Glutamatergic neuron (in vitro differentiated cells): ENCODE measurements at regions not wholly inside any gene's neighbourhood (a gene's known extent, or its start where the extent isn't known, plus 50 kb on each side); places are given as distances from the start of the nearest gene placed in this dataset.
A peak's percentile ranks its signal among the peaks of the same experiment; 100 is the strongest.

ENCODE experiments used
- DNase-seq: peaks from one replicate; pipeline ENCODE4 v3.0.0; 2022
- H3K27ac Mint-ChIP-seq: one replicate; pipeline ENCODE4 v1.8.0; 2020; ENCODE audit warnings: mild to moderate bottlenecking, mixed read lengths, inconsistent platforms; ENCODE audit not compliant: unreplicated experiment
- H3K27me3 Mint-ChIP-seq: one replicate; pipeline ENCODE4 v1.8.0; 2020; ENCODE audit warnings: mild to moderate bottlenecking, moderate library complexity, mixed read lengths, inconsistent platforms; ENCODE audit not compliant: unreplicated experiment
- H3K36me3 Mint-ChIP-seq: one replicate; pipeline ENCODE4 v1.8.0; 2020; ENCODE audit warnings: mild to moderate bottlenecking, mixed read lengths, inconsistent platforms; ENCODE audit not compliant: unreplicated experiment
- H3K4me1 Mint-ChIP-seq: one replicate; pipeline ENCODE4 v1.8.0; 2020; ENCODE audit warnings: mild to moderate bottlenecking, low read depth, mixed read lengths, inconsistent platforms; ENCODE audit not compliant: unreplicated experiment
- H3K4me3 Mint-ChIP-seq: one replicate; pipeline ENCODE4 v1.8.0; 2020; ENCODE audit warnings: mild to moderate bottlenecking, mixed read lengths, inconsistent platforms; ENCODE audit not compliant: unreplicated experiment
- H3K9me3 Mint-ChIP-seq: one replicate; pipeline ENCODE4 v1.8.0; 2020; ENCODE audit warnings: mild to moderate bottlenecking, moderate library complexity, mixed read lengths, inconsistent platforms; ENCODE audit not compliant: unreplicated experiment
- CTCF ChIP-seq: fragments of 200-600 bp; sonication (generic); IDR thresholded peaks from one replicate; pipeline ENCODE4 v1.5.0; 2021; ENCODE audit not compliant: partially characterized antibody, unreplicated experiment

GRCh38 chr9:600006-600405 is 241.5 kb upstream of the DMRT1 start:
- no peak overlapping the region for H3K4me3 Mint-ChIP-seq
- H3K36me3 Mint-ChIP-seq: peaks cover 14% of the 10 kb centered on the region
- H3K4me1 Mint-ChIP-seq: no peaks in the 10 kb centered on the region
- no peak for DNase-seq
- H3K27me3 Mint-ChIP-seq: no peaks in the 10 kb centered on the region
- no peaks in the 10 kb centered on the region for H3K9me3 Mint-ChIP-seq
- no peak for TF ChIP-seq CTCF
- H3K27ac Mint-ChIP-seq: no peak overlapping the region

DNA sequence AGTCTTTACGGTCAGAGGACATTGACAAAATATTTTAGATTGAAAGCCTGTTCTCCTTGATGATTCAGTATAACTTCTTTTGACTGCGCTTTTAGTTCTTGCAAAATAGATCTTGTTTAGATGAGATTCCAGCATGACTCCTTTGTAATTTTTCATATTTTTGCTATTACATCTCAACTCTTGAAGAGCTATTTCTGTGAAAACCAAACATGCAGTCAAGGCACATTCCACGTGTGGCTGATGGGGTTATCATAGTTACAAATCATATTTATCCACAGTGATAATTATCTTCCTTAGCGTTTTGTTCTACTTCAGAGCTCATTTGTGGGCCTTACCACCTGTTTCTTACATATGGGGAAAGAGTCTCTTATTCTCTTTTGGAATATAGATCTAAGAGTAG is 238.8 kb upstream of the DMRT1 start:
- H3K27ac Mint-ChIP-seq: no peak overlapping the region
- H3K9me3 Mint-ChIP-seq: no peaks in the 10 kb centered on the region
- H3K4me3 Mint-ChIP-seq: no peak overlapping the region
- peaks cover 14% of the 10 kb centered on the region for H3K36me3 Mint-ChIP-seq
- no peaks in the 10 kb centered on the region for H3K4me1 Mint-ChIP-seq
- H3K27me3 Mint-ChIP-seq: no peaks in the 10 kb centered on the region
- DNase-seq: no peak
- no peak for TF ChIP-seq CTCF

GRCh38 chr9:603126-603525 is 238.4 kb upstream of the DMRT1 start:
- H3K9me3 Mint-ChIP-seq: no peaks in the 10 kb centered on the region
- no peak overlapping the region for H3K27ac Mint-ChIP-seq
- no peak for DNase-seq
- no peak overlapping the region for H3K4me3 Mint-ChIP-seq
- no peaks in the 10 kb centered on the region for H3K27me3 Mint-ChIP-seq
- TF ChIP-seq CTCF: no peak
- no peaks in the 10 kb centered on the region for H3K4me1 Mint-ChIP-seq
- H3K36me3 Mint-ChIP-seq: peaks cover 14% of the 10 kb centered on the region

GRCh38 chr9:607417-607816 is 234.1 kb upstream of the DMRT1 start:
- Mint-ChIP-seq H3K36me3 (peaks cover 10% of the 10 kb centered on the region), H3K27me3 (no peaks in the 10 kb centered on the region), H3K27ac (no peak overlapping the region), H3K4me1 (no peaks in the 10 kb centered on the region), H3K4me3 (no peak overlapping the region), H3K9me3 (no peaks in the 10 kb centered on the region)
- TF ChIP-seq CTCF: no peak
- DNase-seq: no peak

DNA sequence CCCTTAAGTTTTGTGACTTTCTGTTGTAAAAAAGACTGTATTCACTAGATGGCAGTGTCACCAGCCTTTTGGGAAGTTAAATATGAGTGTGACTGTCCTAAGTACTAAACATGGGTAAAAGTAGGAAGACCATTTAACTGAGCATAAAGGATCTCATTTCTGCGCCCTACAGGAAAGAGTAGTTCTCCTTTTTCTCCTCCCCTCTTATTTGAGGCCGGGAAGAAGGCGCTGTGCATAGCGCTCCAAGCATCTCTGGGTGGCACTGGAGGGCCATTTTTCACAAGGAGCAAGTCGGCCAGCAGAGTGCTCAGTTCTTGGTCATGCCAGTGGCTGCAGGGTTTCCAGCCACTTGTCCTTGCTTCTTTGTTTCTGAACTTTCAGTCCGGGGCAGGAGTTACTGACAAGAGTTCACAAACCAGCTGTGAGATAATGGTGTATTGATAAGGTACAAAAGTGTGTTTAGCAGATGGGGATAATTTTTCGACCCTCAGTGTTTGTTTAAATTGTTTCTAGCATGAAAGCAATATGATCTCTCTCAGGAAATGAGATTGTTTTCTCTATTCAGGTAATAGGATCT is 227.6 kb upstream of the DMRT1 start:
- Mint-ChIP-seq H3K27ac (no peak overlapping the region), H3K4me1 (peaks cover 11% of the 10 kb centered on the region), H3K4me3 (no peak overlapping the region), H3K36me3 (no peaks in the 10 kb centered on the region), H3K9me3 (peaks cover 4% of the 10 kb centered on the region), H3K27me3 (no peaks in the 10 kb centered on the region)
- peak; percentile 53 for DNase-seq
- peak; percentile 38 for TF ChIP-seq CTCF
